ENCODE measurements at regions not wholly inside any gene's neighbourhood (a gene's known extent, or its start where the extent isn't known, plus 50 kb on each side); places are given as distances from the start of the nearest gene placed in this dataset.

GRCh38 chr9:129256959-129257713, 79.1 kb upstream of the IER5L start:
- no peak for TF ChIP-seq POLR2A (IDR thresholded peaks at IDR 0.05; ENCODE audit: borderline replicate concordance, extremely low read depth, insufficient read depth, insufficient read length)
- no peak for TF ChIP-seq TCF7L2 (IDR thresholded peaks at IDR 0.05; ENCODE audit: borderline replicate concordance, extremely low read depth, insufficient read depth, insufficient read length)
- TF ChIP-seq CTCF (IDR thresholded peaks at IDR 0.05 in 2 of 3, conservative IDR thresholded peaks at IDR 0.05 in 1 of 3; ENCODE audit: borderline replicate concordance in 1 of 3, insufficient read depth in 1 of 3, low read depth in 2 of 3, low read length in 2 of 3): no peak
- no peak for TF ChIP-seq SIN3A (IDR thresholded peaks at IDR 0.05; ENCODE audit: low read depth)
- no peak for TF ChIP-seq ZFX (IDR thresholded peaks at IDR 0.05)
- no peak for TF ChIP-seq POLR2AphosphoS5 (IDR thresholded peaks at IDR 0.05; ENCODE audit: low read depth, low read length)
